B cell (primary cell): ENCODE measurements at regions not wholly inside any gene's neighbourhood (a gene's known extent, or its start where the extent isn't known, plus 50 kb on each side); places are given as distances from the start of the nearest gene placed in this dataset.

Source experiments
- ATAC-seq: fragments of 200-7000 bp; cut with Tn5 transposase; one replicate; pipeline ENCODE4 v1.10.0; 2021; ENCODE audit warnings: low read depth, mild to moderate bottlenecking, moderate number of reproducible peaks, moderate library complexity
- CTCF ChIA-PET: fragments of 350-600 bp; sonication (Branson Sonifier 250); formaldehyde crosslinking; loops from one replicate; lab custom pipeline; 2021; ENCODE audit warnings: antibody characterized with exemption, inconsistent platforms; lab: Charles Lee
- POLR2A ChIA-PET: fragments of 350-600 bp; sonication (Branson Sonifier 250); formaldehyde crosslinking; loops from one replicate; lab custom pipeline; 2021; ENCODE audit warnings: antibody characterized with exemption; lab: Charles Lee
- DNase-seq: peaks from one replicate; pipeline ENCODE4 v3.0.0; 2013
- H2AFZ ChIP-seq: 2 replicates; pipeline ENCODE4 v1.6.1; 2012; ENCODE audit warnings: mild to moderate bottlenecking, low read depth, low read length; ENCODE audit not compliant: insufficient read depth, poor library complexity, severe bottlenecking
- H3K27ac ChIP-seq, 2 donors: 1 replicate in 1 of 2; 2 replicates in 1 of 2; pipeline ENCODE4 v1.5.1; 2012 to 2013; ENCODE audit warnings: low read length in 2 of 2, mild to moderate bottlenecking in 2 of 2, moderate library complexity in 1 of 2
- H3K27me3 ChIP-seq, 4 experiments: fragments of 200-600 bp in 1 of 4; sonication (generic) in 1 of 4; replicated peaks in 1 of 4; 1 replicate in 2 of 4; 2 replicates in 2 of 4; pipeline versions ENCODE4 v1.6.1 to v1.7.0; 2013 to 2016; ENCODE audit warnings: low read length in 3 of 4, mild to moderate bottlenecking in 2 of 4, mixed read lengths in 1 of 4, moderate library complexity in 1 of 4; ENCODE audit not compliant: insufficient read depth in 4 of 4, control insufficient read depth in 3 of 4; ENCODE audit errors: control extremely low read depth in 1 of 4
- H3K36me3 ChIP-seq, 2 experiments: replicated peaks in 1 of 2; 1 replicate in 1 of 2; 2 replicates in 1 of 2; pipeline versions ENCODE4 v1.6.1 to v1.7.1; 2013; ENCODE audit warnings: low read length in 1 of 2; ENCODE audit not compliant: insufficient read depth in 2 of 2, control insufficient read depth in 1 of 2; ENCODE audit errors: control extremely low read depth in 1 of 2, extremely low read depth in 1 of 2
- H3K4me1 ChIP-seq, 2 donors: fragments of 200-600 bp in 1 of 2; sonication (generic) in 1 of 2; 1 replicate in 1 of 2; 2 replicates in 1 of 2; pipeline versions ENCODE4 v1.5.1 to v1.6.1; 2013 to 2017; ENCODE audit warnings: low read length in 2 of 2; ENCODE audit not compliant: control insufficient read depth in 2 of 2, insufficient read depth in 2 of 2
- H3K4me2 ChIP-seq: replicated peaks from 2 replicates; pipeline ENCODE3; 2012; ENCODE audit warnings: mild to moderate bottlenecking, low read depth, low read length; ENCODE audit not compliant: poor library complexity, severe bottlenecking
- H3K4me3 ChIP-seq, 5 experiments: fragments of 200-600 bp in 1 of 5; sonication (generic) in 1 of 5; 1 replicate in 3 of 5; 2 replicates in 2 of 5; pipeline versions ENCODE4 v1.5.1 to v1.7.0; 2011 to 2016; ENCODE audit warnings: low read length in 4 of 5, mild to moderate bottlenecking in 4 of 5, low read depth in 2 of 5, control low read depth in 1 of 5, moderate library complexity in 1 of 5; ENCODE audit not compliant: insufficient read depth in 1 of 5; ENCODE audit errors: control extremely low read depth in 1 of 5, extremely low read depth in 1 of 5
- H3K79me2 ChIP-seq: fragments of 200-600 bp; sonication (generic); one replicate; pipeline ENCODE4 v1.6.0; 2016; ENCODE audit warnings: low read length; ENCODE audit not compliant: control insufficient read depth, insufficient read depth
- H3K9ac ChIP-seq: fragments of 200-600 bp; sonication (generic); 2 replicates; pipeline ENCODE4 v1.6.1; 2017; ENCODE audit warnings: mild to moderate bottlenecking, low read length, moderate library complexity
- H3K9me3 ChIP-seq, 3 donors: one replicate each; pipeline versions ENCODE4 v1.6.1 to v1.7.1; 2013; ENCODE audit warnings: low read length in 2 of 3; ENCODE audit not compliant: control insufficient read depth in 2 of 3, insufficient read depth in 1 of 3; ENCODE audit errors: control extremely low read depth in 1 of 3
- H4K20me1 ChIP-seq: 2 replicates; pipeline ENCODE4 v1.6.0; 2012; ENCODE audit warnings: mild to moderate bottlenecking, low read length; ENCODE audit not compliant: insufficient read depth, control insufficient read depth, poor library complexity, severe bottlenecking
- H3K27ac Mint-ChIP-seq: one replicate; pipeline ENCODE4 v1.8.0; 2021; ENCODE audit warnings: mixed read lengths
- H3K27me3 Mint-ChIP-seq: one replicate; pipeline ENCODE4 v1.8.0; 2021; ENCODE audit warnings: mixed read lengths
- H3K4me1 Mint-ChIP-seq: one replicate; pipeline ENCODE4 v1.8.0; 2021; ENCODE audit warnings: mixed read lengths
- H3K4me3 Mint-ChIP-seq: one replicate; pipeline ENCODE4 v1.8.0; 2021; ENCODE audit warnings: mixed read lengths
- H3K9me3 Mint-ChIP-seq: one replicate; pipeline ENCODE4 v1.8.0; 2022; ENCODE audit warnings: mixed read lengths; ENCODE audit not compliant: insufficient read depth
- CTCF ChIP-seq: fragments of 200-600 bp; IDR thresholded peaks from one replicate; pipeline ENCODE4 v1.8.0; 2022; ENCODE audit warnings: antibody characterized with exemption, mild to moderate bottlenecking
- EZH2 ChIP-seq: IDR thresholded peaks from 2 replicates; pipeline ENCODE4 v1.6.1; 2012; ENCODE audit warnings: borderline replicate concordance, low read depth, mild to moderate bottlenecking, moderate library complexity, low read length; ENCODE audit not compliant: insufficient read depth, poor library complexity, severe bottlenecking
- WGBS: methylation state at CpG from one replicate; pipeline ENCODE4 v1.1.5; 2013; ENCODE audit warnings: missing lambda C conversion rate; ENCODE audit not compliant: insufficient coverage; 5-methylcytosine and 5-hydroxymethylcytosine counted together
- intact Hi-C: fragments of 100-400 bp; cut with micrococcal nuclease; formaldehyde crosslinking; loops from one replicate; pipeline ENCODE4 v1.10.0; 2022

- no peaks in the 10 kb centered on the region for H3K9me3 ChIP-seq
- H3K27ac Mint-ChIP-seq: no peak overlapping the region
- H3K4me3 ChIP-seq: no peak overlapping the region
- WGBS: 92% methylated on average over 3 of the region's 4 CpGs
- ATAC-seq (no peak), DNase-seq (no peak)
- H4K20me1 ChIP-seq: no peaks in the 10 kb centered on the region
- H2AFZ ChIP-seq: no peak overlapping the region
- no peaks in the 10 kb centered on the region for H3K4me1 Mint-ChIP-seq
- no peaks in the 10 kb centered on the region for H3K4me1 ChIP-seq
- intact Hi-C loops: no loop called here
- CTCF ChIA-PET: no interaction called here
- no peaks in the 10 kb centered on the region for H3K27me3 Mint-ChIP-seq
- no peaks in the 10 kb centered on the region for H3K9me3 Mint-ChIP-seq
- POLR2A ChIA-PET: no interaction called here
- TF ChIP-seq EZH2 (no peak), CTCF (no peak)
- no peaks in the 10 kb centered on the region for H3K36me3 ChIP-seq
- no peak overlapping the region for H3K27ac ChIP-seq
- H3K4me2 ChIP-seq: no peak overlapping the region
- no peak overlapping the region for H3K9ac ChIP-seq
- no peaks in the 10 kb centered on the region for H3K27me3 ChIP-seq
- no peaks in the 10 kb centered on the region for H3K79me2 ChIP-seq
- H3K4me3 Mint-ChIP-seq: no peak overlapping the region
These were observed 210.2 kb downstream of the ARPP21 start for GRCh38 chr3:35849496-35849895.

- Histone ChIP-seq H3K27me3 (no peaks in the 10 kb centered on the region), H2AFZ (no peak overlapping the region), H3K79me2 (no peaks in the 10 kb centered on the region), H3K9ac (no peak overlapping the region), H3K4me2 (no peak overlapping the region), H3K4me3 (no peak overlapping the region), H3K4me1 (no peaks in the 10 kb centered on the region), H3K36me3 (no peaks in the 10 kb centered on the region), H3K9me3 (no peaks in the 10 kb centered on the region), H4K20me1 (no peaks in the 10 kb centered on the region), H3K27ac (no peak overlapping the region)
- H3K9me3 Mint-ChIP-seq: no peaks in the 10 kb centered on the region
- no peak overlapping the region for H3K4me3 Mint-ChIP-seq
- DNase-seq (no peak), ATAC-seq (no peak)
- TF ChIP-seq EZH2 (no peak), CTCF (no peak)
- no CpG with 5 or more reads among the region's 1 CpG for WGBS
- H3K4me1 Mint-ChIP-seq: no peaks in the 10 kb centered on the region
- ChIA-PET CTCF (no interaction called here), POLR2A (no interaction called here)
- no peak overlapping the region for H3K27ac Mint-ChIP-seq
- H3K27me3 Mint-ChIP-seq: no peaks in the 10 kb centered on the region
- intact Hi-C loops: no loop called here
These were observed 210.6 kb downstream of the ARPP21 start for GRCh38 chr3:35849963-35850362.
